SK-N-SH treated with all-trans-retinoic acid at 6 μM for 48 hours (cell line): ENCODE measurements at regions not wholly inside any gene's neighbourhood (a gene's known extent, or its start where the extent isn't known, plus 50 kb on each side); places are given as distances from the start of the nearest gene placed in this dataset.

Source experiments
- ATAC-seq: fragments of 200-7000 bp; cut with Tn5 transposase; 3 replicates; pipeline ENCODE4 v1.9.1; 2020; ENCODE audit warnings: mild to moderate bottlenecking, moderate library complexity
- ARNTL ChIP-seq: fragments of 450-650 bp; formaldehyde crosslinking; IDR thresholded peaks from 2 replicates; pipeline ENCODE4 v1.5.0; 2020; ENCODE audit warnings: low read depth, mild to moderate bottlenecking, moderate library complexity, borderline replicate concordance
- BACH2 ChIP-seq: fragments of 250-450 bp; sonication (Bioruptor Pico); IDR thresholded peaks from 2 replicates; pipeline ENCODE4 v1.9.0; 2021; ENCODE audit warnings: mild to moderate bottlenecking, borderline replicate concordance
- CSDC2 ChIP-seq: fragments of 250-450 bp; sonication (Bioruptor Pico); IDR thresholded peaks from 2 replicates; pipeline ENCODE4 v1.5.0; 2020; ENCODE audit warnings: mild to moderate bottlenecking, moderate library complexity
- ESRRG ChIP-seq: fragments of 250-450 bp; sonication (Bioruptor Pico); IDR thresholded peaks from 2 replicates; pipeline ENCODE4 v1.6.1; 2021; ENCODE audit warnings: mild to moderate bottlenecking
- GLIS3 ChIP-seq: fragments of 250-450 bp; sonication (Bioruptor Pico); IDR thresholded peaks from 2 replicates; pipeline ENCODE4 v1.5.0; 2020; ENCODE audit warnings: mild to moderate bottlenecking, moderate library complexity
- ISL1 ChIP-seq: fragments of 250-450 bp; sonication (Bioruptor Pico); IDR thresholded peaks from 2 replicates; pipeline ENCODE4 v2.1.2; 2022; ENCODE audit warnings: mild to moderate bottlenecking, moderate library complexity
- OSR1 ChIP-seq: fragments of 250-450 bp; sonication (Bioruptor Pico); IDR thresholded peaks from 2 replicates; pipeline ENCODE4 v1.8.0; 2022; ENCODE audit warnings: moderate library complexity, mild to moderate bottlenecking, inconsistent platforms
- PPARA ChIP-seq: fragments of 250-450 bp; sonication (Bioruptor Pico); IDR thresholded peaks from 2 replicates; pipeline ENCODE4 v1.5.0; 2020; ENCODE audit warnings: mild to moderate bottlenecking, borderline replicate concordance
- RARB ChIP-seq: fragments of 250-450 bp; sonication (Bioruptor Pico); IDR thresholded peaks from 2 replicates; pipeline ENCODE4 v1.8.0; 2021; ENCODE audit warnings: mild to moderate bottlenecking, moderate library complexity
- SNAI2 ChIP-seq: fragments of 250-450 bp; sonication (Bioruptor Pico); IDR thresholded peaks from 2 replicates; pipeline ENCODE4 v1.5.0; 2020; ENCODE audit warnings: mild to moderate bottlenecking, moderate library complexity
- TCF4 ChIP-seq: fragments of 250-450 bp; sonication (Bioruptor Pico); IDR thresholded peaks from 2 replicates; pipeline ENCODE4 v1.8.0; 2021; ENCODE audit warnings: mild to moderate bottlenecking, moderate library complexity, borderline replicate concordance
- TOX ChIP-seq: fragments of 250-450 bp; sonication (Bioruptor Pico); IDR thresholded peaks from 2 replicates; pipeline ENCODE4 v1.8.0; 2021; ENCODE audit warnings: mild to moderate bottlenecking, moderate library complexity, borderline replicate concordance
- ZC3H10 ChIP-seq: fragments of 250-450 bp; sonication (Bioruptor Pico); IDR thresholded peaks from 2 replicates; pipeline ENCODE4 v1.5.1; 2021; ENCODE audit warnings: mild to moderate bottlenecking, moderate library complexity
- ZFP3 ChIP-seq: fragments of 250-450 bp; sonication (Bioruptor Pico); IDR thresholded peaks from 2 replicates; pipeline ENCODE4 v1.5.0; 2020; ENCODE audit warnings: mild to moderate bottlenecking, moderate library complexity
- ZNF565 ChIP-seq: fragments of 450-650 bp; formaldehyde crosslinking; conservative IDR thresholded peaks from 2 replicates; pipeline ENCODE4 v1.5.0; 2020; ENCODE audit warnings: low read depth, mild to moderate bottlenecking, moderate library complexity
- ZNF70 ChIP-seq: fragments of 450-650 bp; formaldehyde crosslinking; IDR thresholded peaks from 2 replicates; pipeline ENCODE4 v1.5.0; 2020; ENCODE audit warnings: mild to moderate bottlenecking, moderate library complexity
- ZNF8 ChIP-seq: fragments of 450-650 bp; formaldehyde crosslinking; IDR thresholded peaks from 2 replicates; pipeline ENCODE4 v1.5.0; 2020; ENCODE audit warnings: mild to moderate bottlenecking, moderate library complexity
- TF ChIP-seq, protein P1 (sequence below): fragments of 250-450 bp; sonication (Bioruptor Pico); IDR thresholded peaks from 2 replicates; pipeline ENCODE4 v1.8.0; 2020; ENCODE audit warnings: mild to moderate bottlenecking, moderate library complexity, borderline replicate concordance
- TF ChIP-seq, protein P2 (sequence below): fragments of 250-450 bp; sonication (Bioruptor Pico); IDR thresholded peaks from 2 replicates; pipeline ENCODE4 v1.5.1; 2021; ENCODE audit warnings: mild to moderate bottlenecking, moderate library complexity
- TF ChIP-seq, protein P3 (sequence below): fragments of 250-450 bp; sonication (Bioruptor Pico); IDR thresholded peaks from 2 replicates; pipeline ENCODE4 v1.8.0; 2021; ENCODE audit warnings: low read depth, mild to moderate bottlenecking, moderate library complexity, borderline replicate concordance
- TF ChIP-seq, protein P4 (sequence below): fragments of 250-450 bp; sonication (Bioruptor Pico); IDR thresholded peaks from 2 replicates; pipeline ENCODE4 v1.5.1; 2020; ENCODE audit warnings: low read depth, mild to moderate bottlenecking, moderate library complexity

DNA sequence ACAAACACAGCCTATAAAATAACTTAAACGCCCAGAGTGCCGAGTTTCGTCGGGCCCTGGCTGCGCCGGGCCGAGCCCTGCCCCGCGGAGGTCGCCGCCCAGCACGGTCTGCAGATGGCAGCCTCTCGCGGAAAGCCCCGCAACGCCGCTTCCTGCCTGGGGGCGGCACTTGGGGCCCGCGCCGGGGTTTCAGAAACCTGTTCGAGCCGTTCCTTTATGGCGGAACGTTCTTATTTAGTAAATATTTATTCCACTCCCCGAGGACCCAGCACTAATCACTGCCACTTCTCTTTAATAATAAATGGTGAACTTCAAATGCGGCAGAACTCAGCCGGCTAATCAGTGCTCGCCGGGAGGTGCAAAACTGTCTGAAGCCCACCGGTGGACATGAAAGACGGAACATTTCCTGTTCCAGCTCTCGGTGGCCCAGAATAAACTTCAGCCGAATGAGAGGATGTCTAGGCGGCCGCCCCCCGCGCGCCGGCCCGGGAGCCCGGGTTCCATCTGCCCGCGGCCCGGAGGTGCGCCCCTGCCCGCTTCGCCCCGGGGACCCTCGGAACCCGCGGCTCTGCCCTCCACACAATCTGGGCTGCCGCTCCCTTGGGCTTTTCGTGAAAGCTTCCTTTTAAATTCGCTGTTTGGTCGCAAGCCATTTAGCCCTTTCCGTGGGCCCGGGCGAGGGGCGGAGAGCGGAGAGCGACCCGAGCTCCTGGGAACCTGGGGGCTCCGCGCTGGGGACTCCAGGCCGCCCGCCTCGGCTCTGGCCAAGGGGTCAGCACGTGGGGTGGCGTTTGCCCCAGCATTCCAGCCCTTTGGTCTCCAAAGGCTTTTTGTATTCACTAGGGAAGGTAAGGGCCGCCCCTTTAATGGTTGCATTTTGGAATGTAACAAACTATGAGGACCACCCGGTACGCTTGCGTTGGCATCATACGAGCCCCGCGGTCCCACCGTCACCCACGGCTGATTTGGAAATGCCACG, 110.8 kb upstream of the ATP11B start:
- TF ChIP-seq, protein P1, sequence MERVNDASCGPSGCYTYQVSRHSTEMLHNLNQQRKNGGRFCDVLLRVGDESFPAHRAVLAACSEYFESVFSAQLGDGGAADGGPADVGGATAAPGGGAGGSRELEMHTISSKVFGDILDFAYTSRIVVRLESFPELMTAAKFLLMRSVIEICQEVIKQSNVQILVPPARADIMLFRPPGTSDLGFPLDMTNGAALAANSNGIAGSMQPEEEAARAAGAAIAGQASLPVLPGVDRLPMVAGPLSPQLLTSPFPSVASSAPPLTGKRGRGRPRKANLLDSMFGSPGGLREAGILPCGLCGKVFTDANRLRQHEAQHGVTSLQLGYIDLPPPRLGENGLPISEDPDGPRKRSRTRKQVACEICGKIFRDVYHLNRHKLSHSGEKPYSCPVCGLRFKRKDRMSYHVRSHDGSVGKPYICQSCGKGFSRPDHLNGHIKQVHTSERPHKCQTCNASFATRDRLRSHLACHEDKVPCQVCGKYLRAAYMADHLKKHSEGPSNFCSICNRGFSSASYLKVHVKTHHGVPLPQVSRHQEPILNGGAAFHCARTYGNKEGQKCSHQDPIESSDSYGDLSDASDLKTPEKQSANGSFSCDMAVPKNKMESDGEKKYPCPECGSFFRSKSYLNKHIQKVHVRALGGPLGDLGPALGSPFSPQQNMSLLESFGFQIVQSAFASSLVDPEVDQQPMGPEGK (CRISPR knock-in tag), result 0 out of 2 replicates have a peak, but pooled peaks have one; percentile 25
- no peak for TF ChIP-seq ARNTL (CRISPR knock-in tag)
- ATAC-seq, result peak; percentile 85

DNA sequence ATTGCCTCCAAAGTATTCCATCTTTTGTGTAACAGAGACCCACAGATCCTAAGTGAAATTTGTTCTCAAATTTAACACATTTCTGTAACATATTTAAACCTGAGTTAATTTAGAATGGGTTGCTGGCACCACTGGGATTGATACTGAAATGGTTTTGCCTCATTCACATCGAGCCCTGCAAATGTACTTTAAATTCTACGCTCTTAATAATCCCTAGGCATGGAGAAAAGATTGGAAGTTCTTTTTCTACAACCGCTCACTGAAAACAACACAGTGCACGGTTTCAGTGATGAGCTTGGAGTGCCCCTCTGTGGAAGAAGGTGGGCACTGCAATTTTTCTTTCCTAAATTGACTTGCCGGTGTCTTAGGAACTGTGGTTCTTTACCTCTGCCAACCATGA, 109.9 kb upstream of the ATP11B start:
- TF ChIP-seq BACH2 (CRISPR knock-in tag) (no peak), GLIS3 (CRISPR knock-in tag) (no peak)
- peak; percentile 90 for ATAC-seq

DNA sequence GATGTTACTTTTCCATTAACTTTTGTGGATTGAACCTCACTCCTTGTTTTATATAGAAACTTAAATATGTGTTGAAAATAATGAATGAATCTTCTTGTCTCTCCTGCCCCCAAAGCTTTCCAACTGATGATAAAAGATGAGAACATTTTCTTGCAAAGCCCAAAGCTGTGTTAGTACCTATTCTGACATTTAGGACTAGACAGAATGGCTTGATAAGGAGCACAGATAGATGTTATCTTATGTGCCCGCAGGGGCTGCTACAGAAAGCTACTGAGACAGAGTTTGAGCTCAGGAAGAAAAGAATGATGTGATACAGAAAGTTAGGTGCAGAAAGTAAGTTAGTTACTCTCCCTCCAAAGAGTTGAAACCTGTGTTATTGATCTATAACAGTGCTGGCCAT, 109.4 kb upstream of the ATP11B start:
- peak; percentile 12 for ATAC-seq
- TF ChIP-seq ZC3H10 (CRISPR knock-in tag) (no peak), ZFP3 (CRISPR knock-in tag) (no peak), OSR1 (CRISPR knock-in tag) (no peak), SNAI2 (CRISPR knock-in tag) (no peak), CSDC2 (CRISPR knock-in tag) (no peak), ZNF565 (no peak), RARB (CRISPR knock-in tag) (no peak), TCF4 (CRISPR knock-in tag) (no peak), PPARA (CRISPR knock-in tag) (no peak), ZNF8 (CRISPR knock-in tag) (no peak), GLIS3 (CRISPR knock-in tag) (no peak), ISL1 (CRISPR knock-in tag) (no peak), ARNTL (CRISPR knock-in tag) (no peak), TOX (no peak), BACH2 (CRISPR knock-in tag) (no peak), ESRRG (CRISPR knock-in tag) (no peak), ZNF70 (CRISPR knock-in tag) (no peak)
- TF ChIP-seq, protein P2, sequence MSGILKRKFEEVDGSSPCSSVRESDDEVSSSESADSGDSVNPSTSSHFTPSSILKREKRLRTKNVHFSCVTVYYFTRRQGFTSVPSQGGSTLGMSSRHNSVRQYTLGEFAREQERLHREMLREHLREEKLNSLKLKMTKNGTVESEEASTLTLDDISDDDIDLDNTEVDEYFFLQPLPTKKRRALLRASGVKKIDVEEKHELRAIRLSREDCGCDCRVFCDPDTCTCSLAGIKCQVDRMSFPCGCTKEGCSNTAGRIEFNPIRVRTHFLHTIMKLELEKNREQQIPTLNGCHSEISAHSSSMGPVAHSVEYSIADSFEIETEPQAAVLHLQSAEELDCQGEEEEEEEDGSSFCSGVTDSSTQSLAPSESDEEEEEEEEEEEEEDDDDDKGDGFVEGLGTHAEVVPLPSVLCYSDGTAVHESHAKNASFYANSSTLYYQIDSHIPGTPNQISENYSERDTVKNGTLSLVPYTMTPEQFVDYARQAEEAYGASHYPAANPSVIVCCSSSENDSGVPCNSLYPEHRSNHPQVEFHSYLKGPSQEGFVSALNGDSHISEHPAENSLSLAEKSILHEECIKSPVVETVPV (CRISPR knock-in tag), result no peak
- TF ChIP-seq, protein P3, sequence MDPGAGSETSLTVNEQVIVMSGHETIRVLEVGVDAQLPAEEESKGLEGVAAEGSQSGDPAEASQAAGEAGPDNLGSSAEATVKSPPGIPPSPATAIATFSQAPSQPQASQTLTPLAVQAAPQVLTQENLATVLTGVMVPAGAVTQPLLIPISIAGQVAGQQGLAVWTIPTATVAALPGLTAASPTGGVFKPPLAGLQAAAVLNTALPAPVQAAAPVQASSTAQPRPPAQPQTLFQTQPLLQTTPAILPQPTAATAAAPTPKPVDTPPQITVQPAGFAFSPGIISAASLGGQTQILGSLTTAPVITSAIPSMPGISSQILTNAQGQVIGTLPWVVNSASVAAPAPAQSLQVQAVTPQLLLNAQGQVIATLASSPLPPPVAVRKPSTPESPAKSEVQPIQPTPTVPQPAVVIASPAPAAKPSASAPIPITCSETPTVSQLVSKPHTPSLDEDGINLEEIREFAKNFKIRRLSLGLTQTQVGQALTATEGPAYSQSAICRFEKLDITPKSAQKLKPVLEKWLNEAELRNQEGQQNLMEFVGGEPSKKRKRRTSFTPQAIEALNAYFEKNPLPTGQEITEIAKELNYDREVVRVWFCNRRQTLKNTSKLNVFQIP (CRISPR knock-in tag), result no peak
- TF ChIP-seq, protein P4, sequence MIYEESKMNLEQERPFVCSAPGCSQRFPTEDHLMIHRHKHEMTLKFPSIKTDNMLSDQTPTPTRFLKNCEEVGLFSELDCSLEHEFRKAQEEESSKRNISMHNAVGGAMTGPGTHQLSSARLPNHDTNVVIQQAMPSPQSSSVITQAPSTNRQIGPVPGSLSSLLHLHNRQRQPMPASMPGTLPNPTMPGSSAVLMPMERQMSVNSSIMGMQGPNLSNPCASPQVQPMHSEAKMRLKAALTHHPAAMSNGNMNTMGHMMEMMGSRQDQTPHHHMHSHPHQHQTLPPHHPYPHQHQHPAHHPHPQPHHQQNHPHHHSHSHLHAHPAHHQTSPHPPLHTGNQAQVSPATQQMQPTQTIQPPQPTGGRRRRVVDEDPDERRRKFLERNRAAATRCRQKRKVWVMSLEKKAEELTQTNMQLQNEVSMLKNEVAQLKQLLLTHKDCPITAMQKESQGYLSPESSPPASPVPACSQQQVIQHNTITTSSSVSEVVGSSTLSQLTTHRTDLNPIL (CRISPR knock-in tag), result no peak

DNA sequence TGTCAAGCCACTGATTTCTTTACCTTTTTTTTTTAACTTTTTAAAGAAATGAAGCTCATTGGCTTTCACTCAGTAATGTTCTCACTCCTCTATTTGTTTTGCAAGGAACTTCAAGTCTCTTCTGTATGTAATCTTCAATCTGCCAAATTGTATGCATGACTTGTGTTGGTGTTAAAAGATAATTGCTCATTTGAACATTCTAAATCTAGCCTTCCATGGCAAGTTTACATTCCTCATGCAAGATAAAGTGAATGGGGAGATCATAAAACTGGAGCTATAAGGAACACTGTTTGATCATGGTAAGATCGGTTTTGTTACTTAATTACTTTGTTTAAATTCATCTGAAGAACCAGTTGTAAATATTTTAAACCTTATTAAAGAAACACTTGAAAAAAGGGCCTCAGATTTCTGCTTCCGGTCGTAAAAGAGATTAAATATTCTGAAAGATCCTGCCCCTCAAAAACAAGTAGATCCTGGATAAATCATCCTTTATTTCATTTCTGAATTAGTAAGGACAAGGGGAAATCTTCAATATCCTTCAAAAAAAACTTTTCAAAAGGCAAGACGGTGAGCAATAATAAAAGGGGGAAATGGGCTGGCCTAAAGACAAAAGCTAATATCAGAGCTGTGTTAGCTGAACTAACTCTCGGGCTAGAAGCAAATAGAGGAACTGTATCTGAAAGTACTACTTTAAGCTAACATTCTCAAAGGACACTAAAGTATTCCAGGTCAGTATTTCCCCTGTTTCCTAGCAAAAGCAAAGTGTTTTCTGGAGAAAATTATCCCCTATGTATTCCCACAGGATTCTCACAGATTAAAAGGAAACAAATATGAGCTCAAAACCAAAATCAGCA, 107.0 kb upstream of the ATP11B start:
- no peak for ATAC-seq
- TF ChIP-seq PPARA (CRISPR knock-in tag) (no peak), ZFP3 (CRISPR knock-in tag) (no peak), SNAI2 (CRISPR knock-in tag) (no peak), TCF4 (CRISPR knock-in tag) (no peak), ZNF8 (CRISPR knock-in tag) (no peak)
- TF ChIP-seq, protein P3 (CRISPR knock-in tag), result no peak
